Central memory CD4-positive, alpha-beta T cell (primary cell): ENCODE measurements at regions not wholly inside any gene's neighbourhood (a gene's known extent, or its start where the extent isn't known, plus 50 kb on each side); places are given as distances from the start of the nearest gene placed in this dataset.
"Not testable (repeated sequence)": the region's sequence is repeated elsewhere in the genome, so short reads cannot be mapped to it uniquely, and the experiment has no call there.

Experiments used
- DNase-seq: peaks from one replicate; pipeline ENCODE4 v3.0.0; 2022

- no peak for DNase-seq
Measured at GRCh38 chr13:22789027-22789593, 391.7 kb upstream of the SGCG start.

- DNase-seq: no peak
Measured at GRCh38 chr13:22789916-22790315, 390.9 kb upstream of the SGCG start.

GRCh38 chr13:22793598-22794134 lies 387.1 kb upstream of the SGCG start:
- DNase-seq: no peak

GRCh38 chr13:22800526-22801401 lies 380.0 kb upstream of the SGCG start:
- no peak for DNase-seq

- no peak for DNase-seq
Measured at GRCh38 chr13:22801402-22802003, 379.3 kb upstream of the SGCG start.

- DNase-seq: no peak
Measured at GRCh38 chr13:22812793-22813192, 368.0 kb upstream of the SGCG start.

GRCh38 chr13:22813531-22814377 lies 367.0 kb upstream of the SGCG start:
- DNase-seq: not testable (repeated sequence)

GRCh38 chr13:22814433-22814832 lies 366.3 kb upstream of the SGCG start:
- DNase-seq: not testable (repeated sequence)

GRCh38 chr13:22821589-22821988 lies 359.2 kb upstream of the SGCG start:
- no peak for DNase-seq

GRCh38 chr13:22825186-22825585 lies 355.6 kb upstream of the SGCG start:
- no peak for DNase-seq

GRCh38 chr13:22828081-22828480 lies 352.7 kb upstream of the SGCG start:
- DNase-seq: no peak

GRCh38 chr13:22836475-22836874 lies 344.3 kb upstream of the SGCG start:
- DNase-seq: no peak

GRCh38 chr13:22837980-22838647 lies 342.7 kb upstream of the SGCG start:
- no peak for DNase-seq

- DNase-seq: no peak
Measured at GRCh38 chr13:22839603-22840530, 340.9 kb upstream of the SGCG start.

GRCh38 chr13:22846551-22846950 lies 334.2 kb upstream of the SGCG start:
- DNase-seq: no peak

- no peak for DNase-seq
Measured at GRCh38 chr13:22848539-22849052, 332.2 kb upstream of the SGCG start.

- no peak for DNase-seq
Measured at GRCh38 chr13:22855926-22856325, 324.9 kb upstream of the SGCG start.

- not testable (repeated sequence) for DNase-seq
Measured at GRCh38 chr13:22858980-22859379, 321.8 kb upstream of the SGCG start.

- not testable (repeated sequence) for DNase-seq
Measured at GRCh38 chr13:22859411-22859810, 321.4 kb upstream of the SGCG start.

- no peak for DNase-seq
Measured at GRCh38 chr13:22861958-22862466, 318.8 kb upstream of the SGCG start.
